Ovary (tissue), 3 donors: ENCODE measurements at regions not wholly inside any gene's neighbourhood (a gene's known extent, or its start where the extent isn't known, plus 50 kb on each side); places are given as distances from the start of the nearest gene placed in this dataset.

ENCODE experiments used
- POLR2A ChIP-seq: fragments of 450-650 bp; IDR thresholded peaks from one replicate; pipeline ENCODE4 v1.6.1; 2017; ENCODE audit warnings: antibody characterized with exemption, mild to moderate bottlenecking, moderate library complexity
- TF ChIP-seq, protein P1 (sequence below), 3 donors: fragments of 450-650 bp in 2 of 3; fragments of 200-600 bp in 1 of 3; IDR thresholded peaks; one replicate each; pipeline versions ENCODE4 v1.5.1 to v1.8.0; 2016 to 2022; ENCODE audit warnings: antibody characterized with exemption in 3 of 3, mild to moderate bottlenecking in 1 of 3
- donor health status: DM: no; HTN: no; CAD: no.

- TF ChIP-seq POLR2A = no peak
- TF ChIP-seq, protein P1, sequence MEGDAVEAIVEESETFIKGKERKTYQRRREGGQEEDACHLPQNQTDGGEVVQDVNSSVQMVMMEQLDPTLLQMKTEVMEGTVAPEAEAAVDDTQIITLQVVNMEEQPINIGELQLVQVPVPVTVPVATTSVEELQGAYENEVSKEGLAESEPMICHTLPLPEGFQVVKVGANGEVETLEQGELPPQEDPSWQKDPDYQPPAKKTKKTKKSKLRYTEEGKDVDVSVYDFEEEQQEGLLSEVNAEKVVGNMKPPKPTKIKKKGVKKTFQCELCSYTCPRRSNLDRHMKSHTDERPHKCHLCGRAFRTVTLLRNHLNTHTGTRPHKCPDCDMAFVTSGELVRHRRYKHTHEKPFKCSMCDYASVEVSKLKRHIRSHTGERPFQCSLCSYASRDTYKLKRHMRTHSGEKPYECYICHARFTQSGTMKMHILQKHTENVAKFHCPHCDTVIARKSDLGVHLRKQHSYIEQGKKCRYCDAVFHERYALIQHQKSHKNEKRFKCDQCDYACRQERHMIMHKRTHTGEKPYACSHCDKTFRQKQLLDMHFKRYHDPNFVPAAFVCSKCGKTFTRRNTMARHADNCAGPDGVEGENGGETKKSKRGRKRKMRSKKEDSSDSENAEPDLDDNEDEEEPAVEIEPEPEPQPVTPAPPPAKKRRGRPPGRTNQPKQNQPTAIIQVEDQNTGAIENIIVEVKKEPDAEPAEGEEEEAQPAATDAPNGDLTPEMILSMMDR (IDR thresholded peaks at IDR 0.05) = no peak
These were observed 99.0 kb upstream of the NECTIN1 start for GRCh38 chr11:119828006-119828405.
